ENCODE measurements at regions not wholly inside any gene's neighbourhood (a gene's known extent, or its start where the extent isn't known, plus 50 kb on each side); places are given as distances from the start of the nearest gene placed in this dataset.

- DNase-seq (ENCODE audit: low read depth) = no peak
- no peak overlapping the region for H3K4me3 ChIP-seq (ENCODE audit: low read depth, low read length)
- TF ChIP-seq CTCF (IDR thresholded peaks at IDR 0.05; ENCODE audit: low read depth, low read length, missing control alignments) = no peak
Observed at GRCh38 chr4:187782286-187782824, 213.2 kb upstream of the ZFP42 start.

- DNase-seq (ENCODE audit: low read depth) = no peak
- no peak for TF ChIP-seq CTCF (IDR thresholded peaks at IDR 0.05; ENCODE audit: low read depth, low read length, missing control alignments)
- no peak overlapping the region for H3K4me3 ChIP-seq (ENCODE audit: low read depth, low read length)
Observed at GRCh38 chr4:187786190-187786589, 209.4 kb upstream of the ZFP42 start.

GRCh38 chr4:187789078-187789477 is 206.5 kb upstream of the ZFP42 start:
- no peak for DNase-seq (ENCODE audit: low read depth)
- TF ChIP-seq CTCF (IDR thresholded peaks at IDR 0.05; ENCODE audit: low read depth, low read length, missing control alignments) = no peak
- no peak overlapping the region for H3K4me3 ChIP-seq (ENCODE audit: low read depth, low read length)

GRCh38 chr4:187795737-187796136 is 199.8 kb upstream of the ZFP42 start:
- no peak for TF ChIP-seq CTCF (IDR thresholded peaks at IDR 0.05; ENCODE audit: low read depth, low read length, missing control alignments)
- H3K4me3 ChIP-seq (ENCODE audit: low read depth, low read length) = no peak overlapping the region
- no peak for DNase-seq (ENCODE audit: low read depth)

GRCh38 chr4:187798385-187798784 is 197.2 kb upstream of the ZFP42 start:
- no peak for DNase-seq (ENCODE audit: low read depth)
- no peak for TF ChIP-seq CTCF (IDR thresholded peaks at IDR 0.05; ENCODE audit: low read depth, low read length, missing control alignments)
- no peak overlapping the region for H3K4me3 ChIP-seq (ENCODE audit: low read depth, low read length)

- no peak for TF ChIP-seq CTCF (IDR thresholded peaks at IDR 0.05; ENCODE audit: low read depth, low read length, missing control alignments)
- DNase-seq (ENCODE audit: low read depth) = no peak
- no peak overlapping the region for H3K4me3 ChIP-seq (ENCODE audit: low read depth, low read length)
Observed at GRCh38 chr4:187799735-187800134, 195.8 kb upstream of the ZFP42 start.

- H3K4me3 ChIP-seq (ENCODE audit: low read depth, low read length) = no peak overlapping the region
- TF ChIP-seq CTCF (IDR thresholded peaks at IDR 0.05; ENCODE audit: low read depth, low read length, missing control alignments) = no peak
- DNase-seq (ENCODE audit: low read depth) = no peak
Observed at GRCh38 chr4:187811591-187811990, 184.0 kb upstream of the ZFP42 start.
